PC-9 (cell line): ENCODE measurements at regions not wholly inside any gene's neighbourhood (a gene's known extent, or its start where the extent isn't known, plus 50 kb on each side); places are given as distances from the start of the nearest gene placed in this dataset.

Experiments
- BruUV-seq: library from RNA; stranded (reverse); fragments of 400-500 nt; replicated peaks from 2 replicates; lab custom pipeline; 2021; lab: Mats Ljungman, UMichigan
- CTCF ChIA-PET: fragments of 300-600 bp; sonication (Branson Sonifier 250); formaldehyde crosslinking; loops from one replicate; lab custom pipeline; 2022; ENCODE audit warnings: antibody characterized with exemption; lab: Charles Lee
- POLR2A ChIA-PET: fragments of 300-600 bp; sonication (Branson Sonifier 250); formaldehyde crosslinking; loops from one replicate; lab custom pipeline; 2022; ENCODE audit warnings: antibody characterized with exemption; ENCODE audit not compliant: unreplicated experiment; lab: Charles Lee
- DNase-seq, 2 experiments: peaks; one replicate each; pipeline versions ENCODE4 v3.0.0 to v3.0.0-alpha.2; 2015 to 2022; ENCODE audit warnings: mixed read lengths in 1 of 2
- H2AFZ ChIP-seq: fragments of 200-600 bp; sonication (generic); 2 replicates; pipeline ENCODE4 v1.8.1; 2017; ENCODE audit warnings: antibody characterized with exemption
- H3F3A ChIP-seq: fragments of 200-600 bp; sonication (generic); 2 replicates; pipeline ENCODE4 v1.8.1; 2017; ENCODE audit warnings: antibody characterized with exemption, mild to moderate bottlenecking, low read depth; ENCODE audit not compliant: insufficient read depth
- H3K27ac ChIP-seq: fragments of 200-600 bp; sonication (generic); 2 replicates; pipeline ENCODE4 v1.6.1; 2016; ENCODE audit warnings: mixed run types
- H3K27me3 ChIP-seq: fragments of 200-600 bp; sonication (generic); 2 replicates; pipeline ENCODE4 v1.6.1; 2016; ENCODE audit warnings: low read depth, mixed run types; ENCODE audit not compliant: insufficient read depth
- H3K36me3 ChIP-seq: fragments of 200-600 bp; sonication (generic); 2 replicates; pipeline ENCODE4 v1.6.1; 2016; ENCODE audit warnings: low read depth, mixed run types
- H3K4me1 ChIP-seq: fragments of 200-600 bp; sonication (generic); replicated peaks from 2 replicates; pipeline ENCODE4 v1.6.1; 2016; ENCODE audit warnings: mixed run types; ENCODE audit not compliant: insufficient read depth
- H3K4me2 ChIP-seq: fragments of 200-600 bp; sonication (generic); 2 replicates; pipeline ENCODE4 v1.6.1; 2017; ENCODE audit warnings: mixed run types
- H3K4me3 ChIP-seq: fragments of 200-600 bp; sonication (generic); 2 replicates; pipeline ENCODE4 v1.6.1; 2016; ENCODE audit warnings: mixed run types
- H3K79me2 ChIP-seq: fragments of 200-600 bp; sonication (generic); 2 replicates; pipeline ENCODE4 v1.6.1; 2017; ENCODE audit warnings: low read depth, mixed run types
- H3K9me2 ChIP-seq: fragments of 200-600 bp; sonication (generic); 2 replicates; pipeline ENCODE4 v1.8.1; 2017; ENCODE audit warnings: mild to moderate bottlenecking; ENCODE audit not compliant: insufficient read depth
- H3K9me3 ChIP-seq: fragments of 200-600 bp; sonication (generic); 2 replicates; pipeline ENCODE4 v1.8.1; 2016; ENCODE audit warnings: low read depth; ENCODE audit not compliant: insufficient read depth
- H4K20me1 ChIP-seq: fragments of 200-600 bp; sonication (generic); 2 replicates; pipeline ENCODE4 v1.8.1; 2017; ENCODE audit not compliant: insufficient read depth
- CTCF ChIP-seq: fragments of 200-600 bp; sonication (generic); conservative IDR thresholded peaks from 2 replicates; pipeline ENCODE4 v1.6.1; 2017; ENCODE audit warnings: mixed run types, antibody characterized with exemption, mild to moderate bottlenecking, moderate library complexity
- EZH2 ChIP-seq: fragments of 200-600 bp; sonication (generic); IDR thresholded peaks from 2 replicates; pipeline ENCODE4 v1.8.0; 2017; ENCODE audit warnings: antibody characterized with exemption, low read depth
- intact Hi-C: fragments of 100-400 bp; cut with micrococcal nuclease; formaldehyde crosslinking; loops from one replicate; pipeline ENCODE4 v1.10.0; 2022; ENCODE audit not compliant: unreplicated experiment

- H4K20me1 ChIP-seq: no peaks in the 10 kb centered on the region; the same call in 1 of the 2 replicates
- no peak overlapping the region for H2AFZ ChIP-seq
- ChIA-PET POLR2A (no interaction called here), CTCF (no interaction called here)
- intact Hi-C loops: no loop called here
- no peak overlapping the region for H3K27ac ChIP-seq
- H3F3A ChIP-seq: no peaks in the 10 kb centered on the region
- no peaks in the 10 kb centered on the region for H3K36me3 ChIP-seq
- H3K79me2 ChIP-seq: no peaks in the 10 kb centered on the region
- H3K4me2 ChIP-seq: no peak overlapping the region
- no peak for DNase-seq
- no TSS peak for BruUV-seq
- H3K4me1 ChIP-seq: peaks cover 9% of the 10 kb centered on the region
- H3K27me3 ChIP-seq: peaks cover 53% of the 10 kb centered on the region
- no peaks in the 10 kb centered on the region for H3K9me3 ChIP-seq
- H3K9me2 ChIP-seq: no peaks in the 10 kb centered on the region
- TF ChIP-seq EZH2: no peak
- no peak for TF ChIP-seq CTCF
- H3K4me3 ChIP-seq: no peak overlapping the region
These were observed 55.5 kb upstream of the SLCO4A1 start for GRCh38 chr20:62586799-62587198.

GRCh38 chr20:62587757-62588402 lies 54.4 kb upstream of the SLCO4A1 start:
- no TSS peak for BruUV-seq
- H3K9me2 ChIP-seq: no peaks in the 10 kb centered on the region
- no peak for DNase-seq
- H3K27me3 ChIP-seq: peaks cover 44% of the 10 kb centered on the region
- no peak overlapping the region for H3K4me2 ChIP-seq
- ChIA-PET POLR2A (no interaction called here), CTCF (no interaction called here)
- peaks cover 9% of the 10 kb centered on the region for H3K4me1 ChIP-seq
- intact Hi-C loops: no loop called here
- H3F3A ChIP-seq: peaks cover under 1% of the 10 kb centered on the region; the same call in 1 of the 2 replicates
- no peak overlapping the region for H2AFZ ChIP-seq
- no peak for TF ChIP-seq CTCF
- no peak for TF ChIP-seq EZH2
- no peaks in the 10 kb centered on the region; the same call in 1 of the 2 replicates for H4K20me1 ChIP-seq
- H3K36me3 ChIP-seq: no peaks in the 10 kb centered on the region
- H3K9me3 ChIP-seq: no peaks in the 10 kb centered on the region
- no peak overlapping the region for H3K27ac ChIP-seq
- H3K4me3 ChIP-seq: no peak overlapping the region
- H3K79me2 ChIP-seq: no peaks in the 10 kb centered on the region

GRCh38 chr20:62588458-62589149 lies 53.7 kb upstream of the SLCO4A1 start:
- no peaks in the 10 kb centered on the region; the same call in 1 of the 2 replicates for H4K20me1 ChIP-seq
- POLR2A ChIA-PET: no interaction called here

More at GRCh38 chr20:62588458-62589149, 53.7 kb upstream of the SLCO4A1 start:
- no TSS peak for BruUV-seq
- no peak overlapping the region for H3K4me3 ChIP-seq
- no peak overlapping the region for H3K4me2 ChIP-seq
- H3K4me1 ChIP-seq: peaks cover 9% of the 10 kb centered on the region
- intact Hi-C loops: no loop called here
- TF ChIP-seq CTCF (no peak), EZH2 (no peak)
- H3K27me3 ChIP-seq: peaks cover 40% of the 10 kb centered on the region
- H3K9me3 ChIP-seq: no peaks in the 10 kb centered on the region
- H3K36me3 ChIP-seq: no peaks in the 10 kb centered on the region
- CTCF ChIA-PET: no interaction called here
- H2AFZ ChIP-seq: no peak overlapping the region
- H3F3A ChIP-seq: peaks cover 4% of the 10 kb centered on the region; the same call in 1 of the 2 replicates
- no peak for DNase-seq
- H3K79me2 ChIP-seq: no peaks in the 10 kb centered on the region
- no peak overlapping the region for H3K27ac ChIP-seq
- H3K9me2 ChIP-seq: no peaks in the 10 kb centered on the region
